ENCODE measurements at regions not wholly inside any gene's neighbourhood (a gene's known extent, or its start where the extent isn't known, plus 50 kb on each side); places are given as distances from the start of the nearest gene placed in this dataset.

- TF ChIP-seq POLR2AphosphoS5 (IDR thresholded peaks at IDR 0.05; ENCODE audit: low read depth, low read length) (no peak), POLR2A (IDR thresholded peaks at IDR 0.05; ENCODE audit: low read depth, low read length) (no peak)
Observed at GRCh38 chr1:56160773-56161315, 418.5 kb downstream of the PLPP3 start.
